ENCODE measurements at regions not wholly inside any gene's neighbourhood (a gene's known extent, or its start where the extent isn't known, plus 50 kb on each side); places are given as distances from the start of the nearest gene placed in this dataset.

- DNase-seq: no peak
These were observed 542.7 kb downstream of the TNS3 start for GRCh38 chr7:47039089-47039648.

- no peak for DNase-seq
These were observed 543.3 kb downstream of the TNS3 start for GRCh38 chr7:47038621-47039020.

- no peak for DNase-seq
These were observed 544.3 kb downstream of the TNS3 start for GRCh38 chr7:47037607-47038006.

GRCh38 chr7:47036909-47037308 is 545.0 kb downstream of the TNS3 start:
- DNase-seq: no peak

GRCh38 chr7:47035522-47035921 is 546.4 kb downstream of the TNS3 start:
- no peak for DNase-seq

- no peak for DNase-seq
These were observed 547.7 kb downstream of the TNS3 start for GRCh38 chr7:47034180-47034579.

GRCh38 chr7:47032536-47032908 is 549.4 kb downstream of the TNS3 start:
- no peak for DNase-seq

GRCh38 chr7:47031786-47032535 is 550.0 kb downstream of the TNS3 start:
- DNase-seq: no peak

- no peak for DNase-seq
These were observed 553.6 kb downstream of the TNS3 start for GRCh38 chr7:47028284-47028683.

- no peak for DNase-seq
These were observed 554.1 kb downstream of the TNS3 start for GRCh38 chr7:47027695-47028240.

GRCh38 chr7:47026780-47027361 is 555.0 kb downstream of the TNS3 start:
- no peak for DNase-seq

- no peak for DNase-seq
These were observed 556.9 kb downstream of the TNS3 start for GRCh38 chr7:47024991-47025390.

- DNase-seq: no peak
These were observed 573.5 kb downstream of the TNS3 start for GRCh38 chr7:47008461-47008860.

GRCh38 chr7:47007471-47007870 is 574.4 kb downstream of the TNS3 start:
- DNase-seq: no peak

- no peak for DNase-seq
These were observed 581.4 kb downstream of the TNS3 start for GRCh38 chr7:47000561-47000960.

GRCh38 chr7:46999866-47000265 is 582.0 kb downstream of the TNS3 start:
- no peak for DNase-seq

- DNase-seq: no peak
These were observed 584.9 kb downstream of the TNS3 start for GRCh38 chr7:46996972-46997371.

GRCh38 chr7:46993396-46993795 is 588.5 kb downstream of the TNS3 start:
- DNase-seq: no peak

GRCh38 chr7:46990761-46991160 is 591.1 kb downstream of the TNS3 start:
- no peak for DNase-seq

- DNase-seq: no peak
These were observed 592.7 kb downstream of the TNS3 start for GRCh38 chr7:46989247-46989646.

- no peak for DNase-seq
These were observed 599.0 kb downstream of the TNS3 start for GRCh38 chr7:46982928-46983327.

GRCh38 chr7:46979439-46979838 is 602.5 kb downstream of the TNS3 start:
- no peak for DNase-seq

GRCh38 chr7:46975493-46975892 is 606.4 kb downstream of the TNS3 start:
- DNase-seq: no peak

- DNase-seq: no peak
These were observed 609.7 kb downstream of the TNS3 start for GRCh38 chr7:46972205-46972604.

Data from GF-D8 (cell line).